Chondrocyte (in vitro differentiated cells): ENCODE measurements at regions not wholly inside any gene's neighbourhood (a gene's known extent, or its start where the extent isn't known, plus 50 kb on each side); places are given as distances from the start of the nearest gene placed in this dataset.
A peak's percentile ranks its signal among the peaks of the same experiment; 100 is the strongest.

Experiments
- DNase-seq: peaks from one replicate; pipeline ENCODE4 v3.0.0; 2021; ENCODE audit warnings: mixed read lengths, low spot score
- H3K27ac Mint-ChIP-seq: one replicate; pipeline ENCODE4 v1.8.0; 2021; ENCODE audit warnings: mild to moderate bottlenecking, moderate library complexity, mixed read lengths; ENCODE audit not compliant: unreplicated experiment
- H3K27me3 Mint-ChIP-seq: 2 replicates; pipeline ENCODE4 v1.8.0; 2021; ENCODE audit warnings: low read depth, mixed read lengths
- H3K36me3 Mint-ChIP-seq: 2 replicates; pipeline ENCODE4 v1.8.0; 2021; ENCODE audit warnings: low read depth, mixed read lengths
- H3K4me1 Mint-ChIP-seq: 2 replicates; pipeline ENCODE4 v1.8.0; 2021; ENCODE audit warnings: low read depth, mild to moderate bottlenecking, mixed read lengths
- H3K4me3 Mint-ChIP-seq: one replicate; pipeline ENCODE4 v1.8.0; 2021; ENCODE audit warnings: mild to moderate bottlenecking, moderate library complexity, mixed read lengths; ENCODE audit not compliant: unreplicated experiment
- H3K9me3 Mint-ChIP-seq: 2 replicates; pipeline ENCODE4 v1.8.0; 2021; ENCODE audit warnings: low read depth, mixed read lengths
- TF ChIP-seq, protein P1 (sequence below): fragments of 200-600 bp; sonication (generic); IDR thresholded peaks from 2 replicates; pipeline ENCODE4 v1.5.0; 2021; ENCODE audit warnings: antibody characterized with exemption, mild to moderate bottlenecking, moderate library complexity

- no peaks in the 10 kb centered on the region for H3K27me3 Mint-ChIP-seq
- H3K4me3 Mint-ChIP-seq, result no peak overlapping the region
- no peak for DNase-seq
- no peak overlapping the region for H3K27ac Mint-ChIP-seq
- no peaks in the 10 kb centered on the region for H3K9me3 Mint-ChIP-seq
- TF ChIP-seq, protein P1, sequence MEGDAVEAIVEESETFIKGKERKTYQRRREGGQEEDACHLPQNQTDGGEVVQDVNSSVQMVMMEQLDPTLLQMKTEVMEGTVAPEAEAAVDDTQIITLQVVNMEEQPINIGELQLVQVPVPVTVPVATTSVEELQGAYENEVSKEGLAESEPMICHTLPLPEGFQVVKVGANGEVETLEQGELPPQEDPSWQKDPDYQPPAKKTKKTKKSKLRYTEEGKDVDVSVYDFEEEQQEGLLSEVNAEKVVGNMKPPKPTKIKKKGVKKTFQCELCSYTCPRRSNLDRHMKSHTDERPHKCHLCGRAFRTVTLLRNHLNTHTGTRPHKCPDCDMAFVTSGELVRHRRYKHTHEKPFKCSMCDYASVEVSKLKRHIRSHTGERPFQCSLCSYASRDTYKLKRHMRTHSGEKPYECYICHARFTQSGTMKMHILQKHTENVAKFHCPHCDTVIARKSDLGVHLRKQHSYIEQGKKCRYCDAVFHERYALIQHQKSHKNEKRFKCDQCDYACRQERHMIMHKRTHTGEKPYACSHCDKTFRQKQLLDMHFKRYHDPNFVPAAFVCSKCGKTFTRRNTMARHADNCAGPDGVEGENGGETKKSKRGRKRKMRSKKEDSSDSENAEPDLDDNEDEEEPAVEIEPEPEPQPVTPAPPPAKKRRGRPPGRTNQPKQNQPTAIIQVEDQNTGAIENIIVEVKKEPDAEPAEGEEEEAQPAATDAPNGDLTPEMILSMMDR, result no peak
- H3K4me1 Mint-ChIP-seq, result peaks cover 47% of the 10 kb centered on the region
- no peaks in the 10 kb centered on the region for H3K36me3 Mint-ChIP-seq
Measured at GRCh38 chr3:160127308-160127707, 97.9 kb upstream of the C3orf80 start.

GRCh38 chr3:160128056-160128455, 97.2 kb upstream of the C3orf80 start:
- H3K36me3 Mint-ChIP-seq, result no peaks in the 10 kb centered on the region

DNA sequence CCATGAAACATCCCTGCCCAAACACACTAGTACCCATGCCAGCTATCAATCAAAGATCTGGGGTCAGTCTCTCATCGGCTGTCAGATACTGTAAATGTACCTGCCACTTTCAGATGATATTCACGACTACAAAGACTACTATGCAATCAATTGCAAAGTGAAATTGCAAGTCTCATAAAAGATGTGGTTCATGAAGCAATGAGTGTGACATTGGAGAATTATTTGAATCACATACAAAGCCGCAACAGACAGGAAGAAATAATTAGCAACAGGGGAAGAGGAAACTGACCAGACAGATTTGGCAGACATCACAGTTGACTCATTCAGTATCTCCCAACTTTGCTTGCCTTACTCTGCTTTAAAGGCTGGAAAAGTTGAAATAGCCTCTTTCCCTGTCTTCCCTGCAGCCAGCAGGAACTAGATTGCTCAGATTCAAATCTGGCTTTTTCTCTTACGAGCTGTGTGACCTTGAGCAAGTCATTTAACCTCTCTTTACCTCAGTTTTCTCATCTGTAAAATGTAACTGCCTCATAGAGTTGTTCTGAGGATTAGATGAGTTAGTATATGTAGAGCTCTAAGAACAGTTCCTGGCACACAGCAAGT, 95.7 kb upstream of the C3orf80 start:
- Mint-ChIP-seq H3K9me3 (no peaks in the 10 kb centered on the region), H3K27me3 (no peaks in the 10 kb centered on the region), H3K27ac (peak overlapping the region; percentile 85), H3K4me3 (no peak overlapping the region), H3K4me1 (peaks cover 47% of the 10 kb centered on the region), H3K36me3 (no peaks in the 10 kb centered on the region)
- TF ChIP-seq, protein P1, result no peak
- DNase-seq, result no peak

More at GRCh38 chr3:160128056-160128455, 97.2 kb upstream of the C3orf80 start:
- no peak for DNase-seq
- TF ChIP-seq, protein P1, result no peak
- Mint-ChIP-seq H3K4me1 (peaks cover 47% of the 10 kb centered on the region), H3K27me3 (no peaks in the 10 kb centered on the region), H3K9me3 (no peaks in the 10 kb centered on the region), H3K4me3 (no peak overlapping the region), H3K27ac (peak overlapping the region; percentile 80)

- Mint-ChIP-seq H3K27ac (peak overlapping the region; percentile 85), H3K36me3 (no peaks in the 10 kb centered on the region), H3K4me3 (no peak overlapping the region), H3K4me1 (peaks cover 47% of the 10 kb centered on the region), H3K9me3 (no peaks in the 10 kb centered on the region), H3K27me3 (no peaks in the 10 kb centered on the region)
- DNase-seq, result no peak
- TF ChIP-seq, protein P1, result no peak
Measured at GRCh38 chr3:160130071-160130470, 95.2 kb upstream of the C3orf80 start.

DNA sequence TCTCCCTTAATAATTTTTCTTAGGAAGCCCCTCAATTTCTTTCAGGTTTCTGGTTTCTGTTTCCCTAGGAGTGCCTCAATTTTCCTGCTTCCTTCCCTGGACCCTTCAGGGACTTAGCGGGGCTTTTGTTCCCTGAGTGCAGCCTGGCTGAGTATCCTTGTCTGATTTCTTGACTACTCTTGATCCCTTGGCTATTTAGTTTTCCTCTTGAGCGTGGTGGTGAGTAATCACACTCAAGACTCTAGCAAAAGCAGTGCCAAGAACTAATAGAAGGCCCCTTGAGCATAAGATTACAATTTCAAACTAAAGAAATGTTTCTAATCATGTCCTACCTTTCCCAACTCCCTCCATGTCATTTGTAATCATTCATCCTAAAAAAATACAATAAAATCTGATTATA, 94.3 kb upstream of the C3orf80 start:
- H3K27ac Mint-ChIP-seq, result peak overlapping the region; percentile 85
- TF ChIP-seq, protein P1, result no peak
- H3K9me3 Mint-ChIP-seq, result no peaks in the 10 kb centered on the region
- DNase-seq, result no peak
- no peaks in the 10 kb centered on the region for H3K27me3 Mint-ChIP-seq
- no peaks in the 10 kb centered on the region for H3K36me3 Mint-ChIP-seq
- peaks cover 45% of the 10 kb centered on the region for H3K4me1 Mint-ChIP-seq
- H3K4me3 Mint-ChIP-seq, result no peak overlapping the region
